IPS-15b (cell line): ENCODE measurements at regions not wholly inside any gene's neighbourhood (a gene's known extent, or its start where the extent isn't known, plus 50 kb on each side); places are given as distances from the start of the nearest gene placed in this dataset.
A peak's percentile ranks its signal among the peaks of the same experiment; 100 is the strongest.

Experiments used
- H3K27me3 ChIP-seq: one replicate; pipeline ENCODE4 v1.6.1; 2013; ENCODE audit warnings: low read length; ENCODE audit not compliant: control insufficient read depth, insufficient read depth
- H3K36me3 ChIP-seq: one replicate; pipeline ENCODE4 v1.6.1; 2013; ENCODE audit warnings: low read length; ENCODE audit not compliant: control insufficient read depth, insufficient read depth
- H3K4me1 ChIP-seq: one replicate; pipeline ENCODE4 v1.6.1; 2013; ENCODE audit warnings: mild to moderate bottlenecking, low read length; ENCODE audit not compliant: control insufficient read depth, insufficient read depth
- H3K4me3 ChIP-seq: one replicate; pipeline ENCODE4 v1.5.1; 2013; ENCODE audit warnings: low read depth, low read length
- H3K9ac ChIP-seq: one replicate; pipeline ENCODE4 v1.6.1; 2013; ENCODE audit warnings: low read depth, mild to moderate bottlenecking, low read length
- H3K9me3 ChIP-seq: one replicate; pipeline ENCODE4 v1.6.1; 2013; ENCODE audit warnings: mild to moderate bottlenecking, low read length; ENCODE audit not compliant: control insufficient read depth, insufficient read depth

- Histone ChIP-seq H3K36me3 (no peaks in the 10 kb centered on the region), H3K9me3 (no peaks in the 10 kb centered on the region), H3K9ac (no peak overlapping the region), H3K27me3 (no peaks in the 10 kb centered on the region), H3K4me3 (no peak overlapping the region), H3K4me1 (no peaks in the 10 kb centered on the region)
Measured at GRCh38 chr16:77057161-77057774, 133.7 kb upstream of the MON1B start.

GRCh38 chr16:77059446-77059845, 131.5 kb upstream of the MON1B start:
- Histone ChIP-seq H3K9ac (no peak overlapping the region), H3K4me3 (no peak overlapping the region), H3K27me3 (no peaks in the 10 kb centered on the region), H3K9me3 (no peaks in the 10 kb centered on the region), H3K36me3 (no peaks in the 10 kb centered on the region), H3K4me1 (peaks cover 5% of the 10 kb centered on the region)

GRCh38 chr16:77060614-77061013, 130.4 kb upstream of the MON1B start:
- Histone ChIP-seq H3K4me3 (no peak overlapping the region), H3K4me1 (peaks cover 5% of the 10 kb centered on the region), H3K9ac (no peak overlapping the region), H3K36me3 (no peaks in the 10 kb centered on the region), H3K9me3 (no peaks in the 10 kb centered on the region), H3K27me3 (no peaks in the 10 kb centered on the region)

- Histone ChIP-seq H3K9ac (no peak overlapping the region), H3K36me3 (no peaks in the 10 kb centered on the region), H3K4me3 (no peak overlapping the region), H3K9me3 (no peaks in the 10 kb centered on the region), H3K4me1 (peaks cover 5% of the 10 kb centered on the region), H3K27me3 (no peaks in the 10 kb centered on the region)
Measured at GRCh38 chr16:77062878-77063675, 127.9 kb upstream of the MON1B start.

- Histone ChIP-seq H3K4me3 (no peak overlapping the region), H3K4me1 (peaks cover 5% of the 10 kb centered on the region), H3K36me3 (no peaks in the 10 kb centered on the region)
Measured at GRCh38 chr16:77063676-77064016, 127.3 kb upstream of the MON1B start.

GRCh38 chr16:77064037-77064436, 127.0 kb upstream of the MON1B start:
- Histone ChIP-seq H3K9me3 (no peaks in the 10 kb centered on the region), H3K4me3 (peak overlapping the region; percentile 13), H3K36me3 (no peaks in the 10 kb centered on the region), H3K27me3 (no peaks in the 10 kb centered on the region), H3K4me1 (peaks cover 5% of the 10 kb centered on the region), H3K9ac (no peak overlapping the region)

More at GRCh38 chr16:77063676-77064016, 127.3 kb upstream of the MON1B start:
- Histone ChIP-seq H3K27me3 (no peaks in the 10 kb centered on the region), H3K9me3 (no peaks in the 10 kb centered on the region), H3K9ac (no peak overlapping the region)

- Histone ChIP-seq H3K36me3 (no peaks in the 10 kb centered on the region), H3K4me1 (peaks cover 11% of the 10 kb centered on the region), H3K9ac (no peak overlapping the region), H3K9me3 (no peaks in the 10 kb centered on the region), H3K4me3 (no peak overlapping the region), H3K27me3 (no peaks in the 10 kb centered on the region)
Measured at GRCh38 chr16:77066896-77067496, 124.0 kb upstream of the MON1B start.

- Histone ChIP-seq H3K9ac (no peak overlapping the region), H3K4me1 (peaks cover 11% of the 10 kb centered on the region), H3K9me3 (no peaks in the 10 kb centered on the region), H3K4me3 (no peak overlapping the region), H3K27me3 (no peaks in the 10 kb centered on the region), H3K36me3 (no peaks in the 10 kb centered on the region)
Measured at GRCh38 chr16:77067900-77068299, 123.1 kb upstream of the MON1B start.

- no peak overlapping the region for H3K9ac ChIP-seq
- H3K36me3 ChIP-seq, result no peaks in the 10 kb centered on the region
- no peaks in the 10 kb centered on the region for H3K27me3 ChIP-seq
- H3K9me3 ChIP-seq, result no peaks in the 10 kb centered on the region
- no peak overlapping the region for H3K4me3 ChIP-seq
- peaks cover 11% of the 10 kb centered on the region for H3K4me1 ChIP-seq
Measured at GRCh38 chr16:77068402-77068801, 122.6 kb upstream of the MON1B start.

- Histone ChIP-seq H3K9me3 (no peaks in the 10 kb centered on the region), H3K27me3 (no peaks in the 10 kb centered on the region), H3K9ac (no peak overlapping the region), H3K36me3 (no peaks in the 10 kb centered on the region), H3K4me3 (no peak overlapping the region), H3K4me1 (peaks cover 6% of the 10 kb centered on the region)
Measured at GRCh38 chr16:77069929-77070328, 121.1 kb upstream of the MON1B start.

- no peak overlapping the region for H3K9ac ChIP-seq
Measured at GRCh38 chr16:77070683-77071082, 120.3 kb upstream of the MON1B start.

GRCh38 chr16:77076839-77077238, 114.2 kb upstream of the MON1B start:
- Histone ChIP-seq H3K4me3 (no peak overlapping the region), H3K36me3 (no peaks in the 10 kb centered on the region), H3K27me3 (no peaks in the 10 kb centered on the region), H3K9ac (no peak overlapping the region), H3K9me3 (no peaks in the 10 kb centered on the region), H3K4me1 (no peaks in the 10 kb centered on the region)

More at GRCh38 chr16:77070683-77071082, 120.3 kb upstream of the MON1B start:
- Histone ChIP-seq H3K4me1 (peaks cover 6% of the 10 kb centered on the region), H3K4me3 (no peak overlapping the region), H3K27me3 (no peaks in the 10 kb centered on the region), H3K36me3 (no peaks in the 10 kb centered on the region), H3K9me3 (no peaks in the 10 kb centered on the region)
